GM21619 (cell line): ENCODE measurements at regions not wholly inside any gene's neighbourhood (a gene's known extent, or its start where the extent isn't known, plus 50 kb on each side); places are given as distances from the start of the nearest gene placed in this dataset.

Experiments
- ATAC-seq: cut with Tn5 transposase; IDR thresholded peaks from one replicate; pipeline ENCODE4 v1.9.1; 2021; ENCODE audit not compliant: unreplicated experiment

GRCh38 chr4:124191329-124191728, 521.2 kb downstream of the ANKRD50 start:
- no peak for ATAC-seq

DNA sequence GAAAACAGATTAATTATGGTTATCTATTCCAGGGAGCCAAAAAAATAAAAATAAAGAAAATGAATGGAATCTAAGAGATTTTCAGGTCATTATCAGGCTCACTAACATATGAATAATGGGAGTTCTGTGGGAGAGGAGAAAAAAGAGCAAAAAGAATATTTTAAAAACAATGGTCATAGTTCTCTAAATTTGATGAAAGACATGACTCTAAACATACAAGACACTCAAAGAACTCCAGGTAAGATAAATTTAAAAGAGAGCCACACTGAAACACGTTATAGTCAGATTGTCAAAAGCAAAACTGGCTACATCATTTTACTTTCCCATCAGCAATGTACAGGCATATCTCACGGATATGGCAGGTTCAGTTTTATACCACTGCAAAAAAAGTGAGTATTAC, 520.0 kb downstream of the ANKRD50 start:
- ATAC-seq = no peak

DNA sequence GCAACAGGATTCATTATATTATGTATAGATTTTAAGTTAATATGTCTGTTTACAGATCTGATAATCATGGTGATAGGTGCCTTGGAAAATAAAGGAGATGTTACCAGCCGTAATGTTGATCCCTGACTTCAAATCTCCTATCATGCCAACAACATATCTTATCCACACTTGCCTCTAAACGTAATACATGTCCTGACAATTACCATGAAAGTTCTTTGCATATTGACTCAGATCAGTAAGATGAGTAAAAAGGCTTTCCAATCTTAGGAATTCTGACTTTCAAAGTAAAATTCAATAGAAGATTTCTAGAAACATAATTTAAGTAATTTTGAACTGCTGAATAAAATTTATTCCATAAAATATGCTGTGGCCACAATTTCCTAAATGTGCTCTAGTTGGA, 513.3 kb downstream of the ANKRD50 start:
- ATAC-seq = no peak

DNA sequence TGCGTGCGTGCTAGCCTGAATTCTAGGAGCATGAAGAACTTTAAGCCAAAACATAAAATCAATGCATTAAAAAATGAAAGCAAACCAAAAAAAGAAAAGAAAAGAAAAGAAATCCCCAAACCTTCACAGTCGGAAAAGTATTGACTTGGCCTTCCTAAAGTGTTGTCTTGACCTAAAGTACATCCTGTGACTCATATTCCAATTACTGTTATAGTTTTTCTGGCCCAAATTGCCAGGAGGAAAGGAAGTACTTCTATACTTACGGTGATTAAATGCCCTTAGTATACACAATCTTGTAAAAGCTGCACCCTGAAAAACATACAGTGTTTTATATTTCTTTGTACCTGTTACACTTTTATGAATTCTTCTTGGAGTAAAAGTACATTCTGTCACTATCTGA, 512.8 kb downstream of the ANKRD50 start:
- no peak for ATAC-seq

- no peak for ATAC-seq
Measured at GRCh38 chr4:124201636-124202035, 510.9 kb downstream of the ANKRD50 start.

- no peak for ATAC-seq
Measured at GRCh38 chr4:124202099-124202498, 510.4 kb downstream of the ANKRD50 start.

DNA sequence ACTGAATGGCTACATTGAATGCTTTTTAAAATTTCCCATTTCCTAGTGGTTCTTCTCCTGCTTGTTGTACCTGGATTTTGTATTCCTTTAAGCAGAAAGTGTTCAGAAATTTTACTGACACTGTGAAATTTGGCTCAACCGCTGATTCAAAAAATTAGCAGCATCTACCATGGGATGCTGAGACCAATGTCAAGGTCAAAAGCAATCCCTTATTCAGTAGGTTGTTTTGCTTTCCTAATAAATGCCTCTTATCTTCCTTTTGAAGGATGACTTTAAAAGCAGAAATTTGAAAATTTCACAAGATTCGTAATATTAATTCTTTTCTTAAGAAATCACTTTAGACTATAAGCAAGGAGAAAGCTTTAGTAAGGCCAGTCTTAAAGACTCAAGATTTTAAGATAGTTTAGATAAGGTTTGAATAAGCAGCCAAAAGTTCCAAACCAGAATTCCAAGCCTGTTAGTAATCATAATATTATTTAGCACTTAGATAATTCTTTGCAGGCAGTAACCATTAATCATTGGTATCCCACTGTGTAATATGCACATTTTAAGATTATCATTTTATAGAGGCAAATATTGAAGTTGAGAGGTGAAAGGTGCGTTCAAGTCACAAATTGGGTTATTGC, 508.8 kb downstream of the ANKRD50 start:
- ATAC-seq = no peak

DNA sequence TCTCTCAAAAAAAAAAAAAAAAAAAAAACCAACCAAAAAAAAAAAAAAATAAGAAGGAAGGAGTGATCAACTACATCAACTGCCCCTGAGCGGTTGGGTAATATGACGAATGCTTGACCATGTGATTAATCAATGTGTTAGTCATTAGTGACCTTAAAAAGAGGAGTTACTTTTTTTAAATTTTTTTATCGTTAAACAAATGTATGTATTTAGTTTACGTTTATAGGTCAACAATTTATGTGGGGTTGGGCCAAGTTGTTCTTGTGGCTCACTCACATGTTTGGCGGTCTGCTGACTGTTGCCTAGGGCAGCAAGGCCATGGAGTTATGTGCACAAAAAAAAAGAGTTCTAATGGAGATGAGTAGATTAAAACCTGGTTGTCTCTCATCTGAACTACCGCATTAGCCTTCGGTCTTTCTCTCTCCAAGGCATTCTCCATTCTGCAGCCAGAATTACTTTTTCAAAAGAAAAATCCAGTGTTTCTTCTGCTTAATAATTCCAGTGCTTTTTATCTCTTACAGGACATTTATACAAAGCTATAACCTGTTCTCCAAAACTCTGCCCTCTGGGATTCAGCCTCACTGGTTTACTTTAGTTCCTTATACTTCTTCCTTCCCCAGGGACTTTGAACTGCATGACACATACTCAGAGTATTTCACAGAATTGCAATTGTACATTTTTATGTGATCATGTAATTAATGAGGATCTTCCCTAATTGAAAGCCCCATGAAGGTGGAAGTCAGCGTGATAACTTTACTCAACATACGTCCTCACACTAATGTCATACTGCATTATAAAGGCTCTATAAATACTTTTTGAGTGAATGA, 505.5 kb downstream of the ANKRD50 start:
- no peak for ATAC-seq

DNA sequence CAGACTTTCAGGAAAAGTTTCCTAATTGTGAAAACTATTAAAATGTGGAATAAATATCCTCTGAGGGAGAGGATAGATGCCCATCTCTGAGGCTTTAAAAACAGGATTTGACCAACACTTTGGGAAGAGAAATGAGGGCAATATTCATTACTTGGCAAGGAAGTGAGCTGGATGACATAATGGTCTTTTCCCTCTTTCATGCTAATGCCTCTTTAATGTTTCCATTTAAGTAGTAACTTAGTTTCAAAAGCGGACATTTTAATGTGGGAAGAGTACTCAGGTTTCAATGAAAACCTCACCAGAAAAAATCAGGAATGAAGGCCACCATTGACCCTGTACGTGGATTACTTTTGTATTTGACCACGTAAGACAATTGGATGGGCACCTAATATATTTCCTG, 503.3 kb downstream of the ANKRD50 start:
- ATAC-seq = no peak

DNA sequence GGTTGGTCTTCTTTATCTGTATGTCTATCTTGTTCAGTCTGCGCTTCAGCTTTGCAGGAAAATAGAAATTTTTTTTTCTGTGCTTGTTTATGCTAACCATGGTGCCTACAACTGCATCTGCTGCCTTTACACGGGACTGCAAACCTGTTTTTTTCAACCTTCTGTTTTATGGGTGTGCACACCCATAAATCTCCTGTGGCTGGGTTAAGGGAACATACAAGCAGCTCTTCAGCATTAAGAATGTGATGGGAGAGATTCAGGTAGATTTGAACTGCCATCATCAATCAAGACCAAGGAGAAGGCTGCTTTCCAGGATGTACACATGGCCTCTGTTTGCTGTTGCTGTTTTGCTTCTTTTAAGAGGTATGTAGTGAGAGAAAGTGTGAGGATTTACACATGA, 502.9 kb downstream of the ANKRD50 start:
- no peak for ATAC-seq

DNA sequence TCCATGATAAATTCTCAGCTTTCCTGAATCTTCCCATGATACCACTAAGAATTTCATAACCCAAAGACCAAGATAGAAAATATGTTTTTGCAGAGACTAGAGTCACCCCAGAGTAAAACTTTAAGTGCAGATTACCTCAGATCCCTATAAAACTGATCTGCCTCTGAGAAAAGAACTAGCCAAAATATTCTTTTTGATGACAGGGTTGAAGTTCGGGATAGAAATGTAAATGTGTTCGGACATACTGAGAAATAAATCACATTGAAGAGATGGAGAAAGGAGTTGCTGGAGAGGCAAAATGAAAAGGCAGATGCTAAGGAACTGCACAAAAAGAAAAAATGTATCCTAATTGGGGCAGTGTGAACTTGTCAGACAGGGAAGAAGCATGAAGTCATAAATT, 501.8 kb downstream of the ANKRD50 start:
- no peak for ATAC-seq

- no peak for ATAC-seq
Measured at GRCh38 chr4:124212815-124213630, 499.5 kb downstream of the ANKRD50 start.

DNA sequence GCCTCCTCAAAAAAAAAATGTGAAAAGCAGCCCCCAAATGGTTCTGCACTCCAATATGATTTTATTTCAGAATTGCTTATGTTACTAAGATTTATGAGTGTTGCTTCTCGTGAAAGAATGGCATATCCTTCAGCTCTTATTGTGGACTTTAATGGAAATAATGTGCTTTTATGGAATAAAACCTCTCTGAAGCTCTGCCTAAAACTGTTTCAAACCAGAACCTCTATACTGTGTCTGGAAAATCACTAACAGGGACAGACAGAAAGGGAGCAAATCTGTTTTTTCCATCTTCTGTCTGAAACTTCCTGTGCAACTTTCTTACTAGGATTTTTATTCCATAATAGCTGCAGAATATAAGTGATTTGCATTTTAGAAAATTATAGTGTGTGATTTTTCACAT, 493.1 kb downstream of the ANKRD50 start:
- no peak for ATAC-seq

DNA sequence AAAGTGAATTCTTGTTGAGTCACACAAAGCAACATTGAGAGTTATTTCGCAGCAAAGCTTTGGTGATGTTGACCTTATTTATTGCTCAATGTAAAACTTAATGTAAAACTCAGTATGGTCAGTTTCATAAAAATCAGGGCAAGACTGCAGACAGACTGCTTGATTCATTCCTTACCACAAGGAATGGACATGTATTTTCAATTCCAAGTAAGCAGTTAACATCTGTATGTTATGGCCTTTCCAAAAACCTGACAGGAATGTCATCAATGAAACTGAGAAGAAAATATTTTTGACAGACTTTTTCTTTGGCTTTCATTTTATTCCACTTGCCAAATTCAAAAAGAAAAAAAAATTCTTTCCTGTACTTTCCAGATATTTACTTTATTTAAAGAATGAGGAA, 488.3 kb downstream of the ANKRD50 start:
- no peak for ATAC-seq

DNA sequence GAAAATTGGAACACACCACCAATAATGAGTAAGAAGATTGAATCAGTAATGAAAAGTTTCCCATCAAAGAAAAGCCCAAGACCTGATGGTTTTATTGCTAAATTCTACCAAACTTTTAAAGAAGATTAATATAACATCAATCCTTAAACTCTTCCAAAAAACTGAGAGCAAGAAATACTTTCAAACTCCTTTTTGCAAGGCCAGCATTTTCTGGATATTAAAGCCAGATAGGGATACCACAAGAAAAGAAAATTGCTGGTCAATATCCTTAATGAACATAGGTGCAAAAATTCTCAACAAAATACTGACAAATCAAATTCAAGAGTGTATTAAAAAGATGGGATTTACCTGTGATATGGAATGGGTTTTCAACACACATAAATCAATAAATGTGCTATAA, 484.6 kb downstream of the ANKRD50 start:
- ATAC-seq = no peak

DNA sequence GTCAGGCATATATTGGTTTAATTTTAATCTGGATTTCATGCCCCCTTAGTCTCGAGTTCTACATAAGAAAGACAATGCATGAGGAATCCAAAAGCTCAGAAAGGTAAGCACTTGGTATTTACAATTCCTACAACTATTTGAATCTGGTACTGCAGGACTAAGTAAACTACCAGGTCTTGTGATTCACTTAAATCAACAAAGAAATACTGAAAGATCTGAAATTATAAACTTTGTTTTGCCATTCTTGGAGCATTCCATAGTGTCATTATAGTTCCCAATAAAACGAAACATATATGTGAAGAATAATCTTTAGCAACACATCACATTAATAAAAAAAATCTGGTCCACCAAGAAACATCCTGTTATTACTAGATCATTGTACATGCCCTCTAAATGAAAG, 482.3 kb downstream of the ANKRD50 start:
- no peak for ATAC-seq

- no peak for ATAC-seq
Measured at GRCh38 chr4:124234771-124235170, 477.8 kb downstream of the ANKRD50 start.

DNA sequence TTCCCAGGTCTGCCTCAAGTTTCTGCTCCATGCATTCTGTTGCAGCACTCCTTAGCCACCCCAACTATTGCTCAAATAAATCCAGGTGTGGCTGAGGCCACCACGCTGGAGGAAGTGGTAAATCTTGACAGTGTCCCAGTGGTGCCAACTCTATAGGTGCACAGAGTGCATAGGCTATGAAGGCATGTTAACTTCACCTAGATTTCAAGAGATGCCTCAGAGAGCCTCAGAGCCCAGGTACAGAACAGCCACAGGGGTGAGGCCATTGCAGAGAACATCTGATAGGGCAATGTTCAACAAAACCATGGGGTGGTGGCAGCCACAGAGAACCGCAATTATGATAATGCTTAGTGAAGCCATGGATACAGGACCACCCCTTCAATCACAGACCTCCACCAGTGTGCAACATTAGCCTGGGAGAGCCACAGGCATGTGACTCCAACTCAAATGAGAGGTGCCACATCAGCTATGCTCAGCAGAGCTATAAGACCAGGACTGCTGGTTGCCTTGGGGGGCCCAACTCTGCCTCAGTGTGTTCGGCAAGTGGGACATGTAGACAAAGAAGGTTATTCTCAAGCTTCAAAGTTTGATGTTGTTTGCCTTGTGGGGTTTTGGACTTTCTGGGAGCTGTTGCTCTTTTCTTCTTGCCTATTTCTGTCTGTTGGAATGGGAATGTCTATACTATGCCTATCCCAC, 468.7 kb downstream of the ANKRD50 start:
- no peak for ATAC-seq

GRCh38 chr4:124253080-124253479, 459.5 kb downstream of the ANKRD50 start:
- no peak for ATAC-seq

- peak; percentile 93 for ATAC-seq
Measured at GRCh38 chr4:124262211-124263179, 450.0 kb downstream of the ANKRD50 start.
